ENCODE measurements at regions not wholly inside any gene's neighbourhood (a gene's known extent, or its start where the extent isn't known, plus 50 kb on each side); places are given as distances from the start of the nearest gene placed in this dataset.

GRCh38 chr1:244974550-244974949 is 110.2 kb upstream of the HNRNPU start:
- dilution Hi-C loops (cut with MboI; ENCODE audit: extremely low pct_ligation_motif_present, low sequenced_read_pairs) (no loop called here), intact Hi-C loops (cut with micrococcal nuclease) (no loop called here)
- TF ChIP-seq POLR2A (IDR thresholded peaks at IDR 0.05; ENCODE audit: low read depth, low read length) (no peak), GATA2 (IDR thresholded peaks at IDR 0.05; ENCODE audit: insufficient read depth, insufficient read length, low read depth, low read length) (no peak), JUN (IDR thresholded peaks at IDR 0.05; ENCODE audit: borderline replicate concordance, insufficient read depth, insufficient read length, low read depth) (no peak), EZH2 (IDR thresholded peaks at IDR 0.05; ENCODE audit: borderline replicate concordance, low read depth, low read length, severe bottlenecking) (no peak), CTCF (IDR thresholded peaks at IDR 0.05; ENCODE audit: extremely low read depth in 1 of 2, insufficient read depth in 1 of 2, low read depth in 1 of 2, low read length in 2 of 2) (no peak), MAX (IDR thresholded peaks at IDR 0.05; ENCODE audit: insufficient read depth, insufficient read length) (no peak)
- Histone ChIP-seq H3K9me3 (replicated peaks; ENCODE audit: control insufficient read depth, insufficient read depth, low read length) (no peaks in the 10 kb centered on the region), H2AFZ (ENCODE audit: low read depth, low read length) (no peak overlapping the region), H3K4me2 (ENCODE audit: insufficient read depth, low read length) (no peak overlapping the region), H3K4me3 (replicated peaks in 1 of 3; ENCODE audit: insufficient read depth in 1 of 3, low read depth in 1 of 3, low read length in 3 of 3) (no peak overlapping the region), H3K27ac (ENCODE audit: insufficient read depth, low read depth, low read length) (no peak overlapping the region), H3K9me1 (replicated peaks; ENCODE audit: control insufficient read depth, extremely low read depth, insufficient read depth, low read length) (no peaks in the 10 kb centered on the region), H3K36me3 (ENCODE audit: control insufficient read depth in 2 of 2, extremely low read depth in 1 of 2, insufficient read depth in 2 of 2, low read length in 2 of 2) (no peaks in the 10 kb centered on the region), H3K4me1 (ENCODE audit: control insufficient read depth, extremely low read depth, insufficient read depth, low read length) (peaks cover 5% of the 10 kb centered on the region), H3K79me2 (ENCODE audit: control insufficient read depth, insufficient read depth, low read length) (peaks cover 4% of the 10 kb centered on the region), H3K27me3 (ENCODE audit: control insufficient read depth in 2 of 2, insufficient read depth in 2 of 2, low read length in 2 of 2) (no peaks in the 10 kb centered on the region), H3K9ac (replicated peaks; ENCODE audit: extremely low read depth, insufficient read depth, low read length) (no peak overlapping the region), H4K20me1 (replicated peaks; ENCODE audit: control insufficient read depth, extremely low read depth, insufficient read depth, low read length) (no peaks in the 10 kb centered on the region)
- DNase-seq (ENCODE audit: low read depth, low spot score) (no peak), FAIRE-seq (no peak)
- ChIA-PET CTCF (interaction anchor here (1.0 kb wide), 1 partner anchor 68 kb away, joined by 4 read pairs; no protein-coding TSS in a partner anchor), POLR2A (interaction anchor here (0.6 kb wide), 1 partner anchor 103 kb away, joined by 6 read pairs; no protein-coding TSS in a partner anchor)
- no TSS peak for BruUV-seq (replicated peaks)

- POLR2A ChIA-PET = no interaction called here
Observed at GRCh38 chr1:244974106-244974505, 109.8 kb upstream of the HNRNPU start.

More at GRCh38 chr1:244974106-244974505, 109.8 kb upstream of the HNRNPU start:
- no TSS peak for BruUV-seq (replicated peaks)
- Histone ChIP-seq H3K27me3 (ENCODE audit: control insufficient read depth in 2 of 2, insufficient read depth in 2 of 2, low read length in 2 of 2) (no peaks in the 10 kb centered on the region), H3K4me3 (replicated peaks in 1 of 3; ENCODE audit: insufficient read depth in 1 of 3, low read depth in 1 of 3, low read length in 3 of 3) (no peak overlapping the region), H4K20me1 (replicated peaks; ENCODE audit: control insufficient read depth, extremely low read depth, insufficient read depth, low read length) (no peaks in the 10 kb centered on the region), H3K9me1 (replicated peaks; ENCODE audit: control insufficient read depth, extremely low read depth, insufficient read depth, low read length) (no peaks in the 10 kb centered on the region), H3K4me1 (ENCODE audit: control insufficient read depth, extremely low read depth, insufficient read depth, low read length) (peaks cover 8% of the 10 kb centered on the region), H3K9me3 (replicated peaks; ENCODE audit: control insufficient read depth, insufficient read depth, low read length) (no peaks in the 10 kb centered on the region), H3K4me2 (ENCODE audit: insufficient read depth, low read length) (no peak overlapping the region), H3K27ac (ENCODE audit: insufficient read depth, low read depth, low read length) (no peak overlapping the region), H3K79me2 (ENCODE audit: control insufficient read depth, insufficient read depth, low read length) (peaks cover 4% of the 10 kb centered on the region), H2AFZ (ENCODE audit: low read depth, low read length) (no peak overlapping the region), H3K9ac (replicated peaks; ENCODE audit: extremely low read depth, insufficient read depth, low read length) (no peak overlapping the region), H3K36me3 (ENCODE audit: control insufficient read depth in 2 of 2, extremely low read depth in 1 of 2, insufficient read depth in 2 of 2, low read length in 2 of 2) (no peaks in the 10 kb centered on the region)
- FAIRE-seq = no peak
- dilution Hi-C loops (cut with MboI; ENCODE audit: extremely low pct_ligation_motif_present, low sequenced_read_pairs) = no loop called here
- no peak for TF ChIP-seq EZH2 (IDR thresholded peaks at IDR 0.05; ENCODE audit: borderline replicate concordance, low read depth, low read length, severe bottlenecking)
- TF ChIP-seq POLR2A (IDR thresholded peaks at IDR 0.05; ENCODE audit: low read depth, low read length) = no peak
- no peak for DNase-seq (ENCODE audit: low read depth, low spot score)
- intact Hi-C loops (cut with micrococcal nuclease) = no loop called here
- CTCF ChIA-PET = no interaction called here
